Skeletal muscle satellite cell (primary cell): ENCODE measurements at regions not wholly inside any gene's neighbourhood (a gene's known extent, or its start where the extent isn't known, plus 50 kb on each side); places are given as distances from the start of the nearest gene placed in this dataset.
"Not testable (repeated sequence)": the region's sequence is repeated elsewhere in the genome, so short reads cannot be mapped to it uniquely, and the experiment has no call there.

Source experiments
- H3K27me3 ChIP-seq: 2 replicates; pipeline ENCODE4 v1.7.0; 2013; ENCODE audit warnings: low read length; ENCODE audit not compliant: control insufficient read depth, insufficient read depth
- H3K36me3 ChIP-seq: 2 replicates; pipeline ENCODE4 v1.7.0; 2013; ENCODE audit warnings: mild to moderate bottlenecking, control low read depth, low read length; ENCODE audit not compliant: insufficient read depth
- H3K4me1 ChIP-seq: 2 replicates; pipeline ENCODE4 v1.7.0; 2013; ENCODE audit warnings: low read length; ENCODE audit not compliant: control insufficient read depth, insufficient read depth
- H3K4me2 ChIP-seq: 2 replicates; pipeline ENCODE4 v1.7.0; 2013; ENCODE audit warnings: mild to moderate bottlenecking, low read length
- H3K4me3 ChIP-seq: 2 replicates; pipeline ENCODE4 v1.7.0; 2013; ENCODE audit warnings: low read length
- H3K9ac ChIP-seq: 2 replicates; pipeline ENCODE4 v1.7.0; 2013; ENCODE audit warnings: mild to moderate bottlenecking, low read depth, low read length, moderate library complexity
- H3K9me3 ChIP-seq: replicated peaks from 2 replicates; pipeline ENCODE4 v1.7.0; 2013; ENCODE audit warnings: mild to moderate bottlenecking, control low read depth, low read length

DNA sequence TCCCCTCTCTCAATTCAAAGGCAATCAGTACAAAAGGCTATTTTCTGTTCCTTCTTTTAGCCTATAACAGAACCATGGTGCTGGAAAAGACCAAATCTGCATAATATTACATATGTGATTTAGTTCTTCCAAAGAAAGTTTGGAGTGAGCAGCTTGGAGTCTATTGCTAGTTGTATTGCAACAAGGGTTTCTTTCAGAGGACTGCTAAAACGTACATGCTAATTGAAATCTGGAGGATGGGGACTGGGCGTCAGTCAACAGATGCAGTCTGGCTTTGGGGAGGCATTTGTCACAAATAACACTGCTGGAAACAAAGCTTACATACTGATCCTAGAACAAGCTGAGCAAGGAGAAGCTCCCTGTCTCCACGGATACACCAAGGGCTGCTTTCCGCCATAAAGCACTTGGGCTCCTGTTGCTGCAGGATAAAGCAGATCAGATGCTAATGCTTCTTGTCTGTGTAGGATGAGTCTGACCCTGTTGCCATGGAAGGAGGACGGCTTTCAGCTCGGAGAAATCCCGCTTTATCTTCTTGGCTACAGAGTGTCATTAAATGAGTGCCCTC, 883.5 kb downstream of the SORCS1 start:
- Histone ChIP-seq H3K9ac (no peak overlapping the region), H3K36me3 (no peaks in the 10 kb centered on the region), H3K4me3 (no peak overlapping the region), H3K4me2 (no peak overlapping the region), H3K27me3 (no peaks in the 10 kb centered on the region), H3K9me3 (no peaks in the 10 kb centered on the region), H3K4me1 (no peaks in the 10 kb centered on the region)

GRCh38 chr10:106278383-106278782, 886.1 kb downstream of the SORCS1 start:
- H3K9ac ChIP-seq = no peak overlapping the region
- H3K4me3 ChIP-seq = no peak overlapping the region
- no peaks in the 10 kb centered on the region for H3K4me1 ChIP-seq
- H3K9me3 ChIP-seq = no peaks in the 10 kb centered on the region
- H3K27me3 ChIP-seq = no peaks in the 10 kb centered on the region
- no peak overlapping the region for H3K4me2 ChIP-seq
- H3K36me3 ChIP-seq = no peaks in the 10 kb centered on the region

DNA sequence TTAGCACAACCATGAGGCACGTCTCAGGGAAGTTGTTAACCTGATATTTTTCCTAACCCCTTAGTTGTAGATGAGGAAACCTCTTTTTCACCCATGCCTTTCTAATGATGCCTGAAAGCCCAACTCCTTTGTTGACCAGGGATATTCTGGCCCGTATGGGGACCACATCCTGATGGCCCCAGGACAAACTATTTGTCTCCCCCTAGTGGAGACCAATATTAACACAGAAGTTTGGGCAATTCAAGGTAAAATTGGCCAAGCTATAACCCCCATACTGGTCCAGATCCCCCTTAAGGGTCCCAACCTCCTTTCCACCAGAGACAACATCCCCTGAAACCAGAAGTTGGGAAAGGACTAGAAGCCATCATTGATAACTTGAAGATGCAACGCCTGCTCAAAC, 893.3 kb downstream of the SORCS1 start:
- H3K4me3 ChIP-seq = no peak overlapping the region
- H3K27me3 ChIP-seq = no peaks in the 10 kb centered on the region
- H3K9ac ChIP-seq = no peak overlapping the region
- H3K9me3 ChIP-seq = peaks cover 3% of the 10 kb centered on the region
- H3K36me3 ChIP-seq = no peaks in the 10 kb centered on the region
- H3K4me2 ChIP-seq = no peak overlapping the region
- no peaks in the 10 kb centered on the region for H3K4me1 ChIP-seq

GRCh38 chr10:106268000-106268399, 896.5 kb downstream of the SORCS1 start:
- H3K9me3 ChIP-seq = peaks cover 3% of the 10 kb centered on the region
- no peaks in the 10 kb centered on the region for H3K4me1 ChIP-seq
- H3K4me2 ChIP-seq = no peak overlapping the region

GRCh38 chr10:106267591-106267990, 896.9 kb downstream of the SORCS1 start:
- no peak overlapping the region for H3K9ac ChIP-seq
- no peak overlapping the region for H3K4me3 ChIP-seq
- H3K4me1 ChIP-seq = no peaks in the 10 kb centered on the region
- H3K36me3 ChIP-seq = no peaks in the 10 kb centered on the region
- H3K9me3 ChIP-seq = peaks cover 3% of the 10 kb centered on the region
- H3K4me2 ChIP-seq = no peak overlapping the region
- no peaks in the 10 kb centered on the region for H3K27me3 ChIP-seq

More at GRCh38 chr10:106268000-106268399, 896.5 kb downstream of the SORCS1 start:
- Histone ChIP-seq H3K27me3 (no peaks in the 10 kb centered on the region), H3K4me3 (no peak overlapping the region), H3K9ac (no peak overlapping the region), H3K36me3 (no peaks in the 10 kb centered on the region)

GRCh38 chr10:106257432-106257831, 907.1 kb downstream of the SORCS1 start:
- not testable (repeated sequence) for H3K4me2 ChIP-seq, H3K9me3 ChIP-seq, H3K36me3 ChIP-seq, H3K9ac ChIP-seq, H3K4me1 ChIP-seq, H3K4me3 ChIP-seq, H3K27me3 ChIP-seq

DNA sequence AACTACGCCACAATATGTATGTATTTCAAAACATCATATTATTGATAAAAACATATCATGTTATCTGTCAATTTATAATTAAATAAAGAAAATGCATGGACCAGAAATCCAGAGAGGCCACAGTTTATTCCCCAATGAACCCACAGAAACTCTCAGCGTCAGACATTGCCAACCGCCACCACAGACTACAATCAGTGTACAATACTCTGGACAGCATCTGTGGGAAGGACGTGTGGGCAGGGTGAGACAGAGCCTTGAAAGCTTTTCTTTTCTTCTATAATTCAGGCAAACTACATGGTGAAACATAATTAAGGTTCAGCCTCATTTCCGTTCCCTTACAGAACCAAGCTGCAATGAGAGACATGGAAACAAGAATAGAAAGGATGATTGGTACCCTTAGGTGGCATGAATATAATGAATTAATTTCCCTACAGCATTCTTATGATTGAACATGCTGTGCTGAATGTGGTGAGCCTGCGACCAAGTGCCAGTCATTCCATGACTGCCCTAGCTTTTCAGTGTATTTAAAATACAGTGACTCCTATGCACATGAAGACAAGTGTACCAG, 909.3 kb downstream of the SORCS1 start:
- no peaks in the 10 kb centered on the region for H3K36me3 ChIP-seq
- H3K4me2 ChIP-seq = no peak overlapping the region
- no peaks in the 10 kb centered on the region for H3K4me1 ChIP-seq
- H3K9me3 ChIP-seq = no peaks in the 10 kb centered on the region
- H3K4me3 ChIP-seq = no peak overlapping the region
- H3K9ac ChIP-seq = no peak overlapping the region
- H3K27me3 ChIP-seq = no peaks in the 10 kb centered on the region

- Histone ChIP-seq H3K9me3 (no peaks in the 10 kb centered on the region), H3K4me3 (no peak overlapping the region), H3K9ac (no peak overlapping the region), H3K4me1 (no peaks in the 10 kb centered on the region), H3K27me3 (no peaks in the 10 kb centered on the region), H3K4me2 (no peak overlapping the region), H3K36me3 (no peaks in the 10 kb centered on the region)
Measured at GRCh38 chr10:106254071-106254470, 910.4 kb downstream of the SORCS1 start.

DNA sequence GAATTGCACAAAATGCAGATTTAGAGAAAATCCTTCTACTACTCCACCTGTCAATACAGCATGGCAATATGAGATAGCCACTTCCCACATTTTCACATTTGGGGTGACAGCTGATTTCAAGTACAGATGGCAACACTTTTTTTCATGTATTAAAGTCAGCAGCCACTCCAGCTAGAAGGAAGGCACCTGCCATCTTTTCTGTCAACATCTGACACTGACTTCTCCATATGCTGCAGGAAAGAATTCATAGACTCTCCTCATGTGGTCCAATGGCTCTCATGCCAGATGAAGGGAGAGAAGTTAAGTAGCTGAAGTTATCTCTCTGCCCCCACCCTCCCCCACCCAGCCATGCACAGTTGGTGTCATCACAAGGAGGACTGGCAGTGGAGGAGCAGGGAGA, 912.0 kb downstream of the SORCS1 start:
- Histone ChIP-seq H3K9me3 (no peaks in the 10 kb centered on the region), H3K4me1 (no peaks in the 10 kb centered on the region), H3K4me3 (no peak overlapping the region), H3K4me2 (no peak overlapping the region), H3K27me3 (no peaks in the 10 kb centered on the region), H3K36me3 (no peaks in the 10 kb centered on the region), H3K9ac (no peak overlapping the region)

DNA sequence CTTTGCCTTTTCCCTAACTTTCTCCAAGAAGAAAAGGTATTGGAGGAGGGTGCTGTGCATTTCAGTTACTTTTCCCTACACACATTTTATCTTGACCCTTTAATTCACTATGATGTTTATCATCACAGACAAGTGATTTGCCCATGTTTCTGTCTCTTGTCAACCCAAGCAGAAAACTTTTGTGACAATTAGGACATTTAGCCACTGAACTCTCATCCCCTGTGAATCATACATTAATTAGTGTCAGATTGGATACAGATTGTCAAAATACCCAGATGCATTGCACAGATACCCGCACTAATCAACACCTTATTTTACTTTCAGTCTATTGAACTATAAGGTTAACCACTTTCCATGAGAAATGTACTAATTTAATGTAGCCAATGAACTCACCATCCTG, 912.9 kb downstream of the SORCS1 start:
- Histone ChIP-seq H3K27me3 (no peaks in the 10 kb centered on the region), H3K4me3 (no peak overlapping the region), H3K4me2 (no peak overlapping the region), H3K4me1 (no peaks in the 10 kb centered on the region), H3K9ac (no peak overlapping the region), H3K9me3 (no peaks in the 10 kb centered on the region), H3K36me3 (no peaks in the 10 kb centered on the region)

GRCh38 chr10:106242301-106242700, 922.2 kb downstream of the SORCS1 start:
- H3K27me3 ChIP-seq = no peaks in the 10 kb centered on the region

GRCh38 chr10:106226828-106227227, 937.7 kb downstream of the SORCS1 start:
- H3K27me3 ChIP-seq = no peaks in the 10 kb centered on the region
- H3K4me1 ChIP-seq = no peaks in the 10 kb centered on the region
- no peak overlapping the region for H3K9ac ChIP-seq
- H3K9me3 ChIP-seq = no peaks in the 10 kb centered on the region
- no peak overlapping the region for H3K4me2 ChIP-seq
- H3K36me3 ChIP-seq = no peaks in the 10 kb centered on the region
- H3K4me3 ChIP-seq = no peak overlapping the region

More at GRCh38 chr10:106242301-106242700, 922.2 kb downstream of the SORCS1 start:
- Histone ChIP-seq H3K36me3 (no peaks in the 10 kb centered on the region), H3K4me1 (no peaks in the 10 kb centered on the region), H3K9me3 (no peaks in the 10 kb centered on the region), H3K9ac (no peak overlapping the region), H3K4me2 (no peak overlapping the region), H3K4me3 (no peak overlapping the region)
